HCT116 (cell line): ENCODE measurements at regions not wholly inside any gene's neighbourhood (a gene's known extent, or its start where the extent isn't known, plus 50 kb on each side); places are given as distances from the start of the nearest gene placed in this dataset.

Source experiments
- ATAC-seq: fragments of 200-7000 bp; cut with Tn5 transposase; 2 replicates; pipeline ENCODE4 v1.9.1; 2020; ENCODE audit warnings: mild to moderate bottlenecking, moderate library complexity
- BruUV-seq: library from RNA; stranded (reverse); fragments of 400-500 nt; replicated peaks from 2 replicates; lab custom pipeline; 2021; lab: Mats Ljungman, UMichigan
- CTCF ChIA-PET: fragments of 300-600 bp; sonication (Branson Sonifier 250); formaldehyde crosslinking; loops from one replicate; lab custom pipeline; 2021; ENCODE audit warnings: antibody characterized with exemption; lab: Charles Lee
- POLR2A ChIA-PET: fragments of 300-600, 350-600 bp; sonication (Branson Sonifier 250); formaldehyde crosslinking; loops from one replicate; lab custom pipeline; 2021; ENCODE audit warnings: antibody characterized with exemption; lab: Charles Lee
- RAD21 ChIA-PET, 2 experiments: fragments of 300-600 bp; sonication (Branson Sonifier 250); formaldehyde crosslinking; loops; one replicate each; lab custom pipeline; 2023; ENCODE audit warnings: low total read pairs in 2 of 2; ENCODE audit not compliant: uncharacterized antibody in 2 of 2, unreplicated experiment in 2 of 2, low non-redundant PET in 1 of 2; lab: Charles Lee
- DNase-seq: peaks from one replicate; pipeline ENCODE4 v3.0.0-alpha.2; 2010; ENCODE audit warnings: low read depth, low spot score
- H2AFZ ChIP-seq: fragments of 200-600 bp; shearing (Covaris generic), sonication (generic); 2 replicates; pipeline ENCODE4 v1.6.1; 2017; ENCODE audit warnings: low read depth, mixed run types, mixed read lengths, antibody characterized with exemption, low read length; ENCODE audit not compliant: poor library complexity, severe bottlenecking
- H3K27ac ChIP-seq: 2 replicates; pipeline ENCODE4 v1.5.1; 2012; ENCODE audit warnings: low read depth, low read length
- H3K27me3 ChIP-seq: fragments of 200-600 bp; sonication (generic); 2 replicates; pipeline ENCODE4 v1.6.1; 2016; ENCODE audit warnings: mixed run types, low read length, mixed read lengths; ENCODE audit not compliant: insufficient read depth
- H3K36me3 ChIP-seq, 2 experiments: fragments of 200-500 bp in 1 of 2; fragments of 200-600 bp in 1 of 2; sonication (Bioruptor generic) in 1 of 2; sonication (generic) in 1 of 2; 2 replicates each; pipeline versions ENCODE4 v1.5.1 to v1.6.1; 2014 to 2016; ENCODE audit warnings: low read length in 2 of 2, inconsistent platforms in 1 of 2, mixed read lengths in 1 of 2, mixed run types in 1 of 2; ENCODE audit not compliant: insufficient read depth in 2 of 2, control insufficient read depth in 1 of 2
- H3K4me1 ChIP-seq, 2 experiments: fragments of 200-600 bp in 1 of 2; sonication (generic) in 1 of 2; 2 replicates each; pipeline versions ENCODE4 v1.5.1 to v1.6.1; 2012 to 2017; ENCODE audit warnings: low read length in 2 of 2, inconsistent platforms in 1 of 2, mild to moderate bottlenecking in 1 of 2, mixed read lengths in 1 of 2, mixed run types in 1 of 2, moderate library complexity in 1 of 2; ENCODE audit not compliant: insufficient read depth in 2 of 2, control insufficient read depth in 1 of 2
- H3K4me2 ChIP-seq: fragments of 200-600 bp; sonication (generic); 2 replicates; pipeline ENCODE4 v1.6.1; 2017; ENCODE audit warnings: mixed run types, low read length, mixed read lengths
- H3K4me3 ChIP-seq, 2 experiments: fragments of 200-600 bp in 1 of 2; sonication (generic) in 1 of 2; replicated peaks in 1 of 2; 2 replicates each; pipeline ENCODE4 v1.5.1; 2011 to 2016; ENCODE audit warnings: low read length in 2 of 2, control low read depth in 1 of 2, low read depth in 1 of 2, mild to moderate bottlenecking in 1 of 2, mixed read lengths in 1 of 2, mixed run types in 1 of 2
- H3K79me2 ChIP-seq: fragments of 200-600 bp; sonication (generic); 2 replicates; pipeline ENCODE4 v1.6.1; 2017; ENCODE audit warnings: mild to moderate bottlenecking, mixed run types, low read length, moderate library complexity, mixed read lengths; ENCODE audit not compliant: insufficient read depth
- H3K9ac ChIP-seq: fragments of 200-600 bp; sonication (generic); 2 replicates; pipeline ENCODE4 v1.6.1; 2016; ENCODE audit warnings: low read length, mixed read lengths
- H3K9me2 ChIP-seq: fragments of 200-600 bp; sonication (generic), shearing (Covaris generic); 2 replicates; pipeline ENCODE4 v1.6.1; 2017; ENCODE audit warnings: mixed run types, mild to moderate bottlenecking, moderate library complexity; ENCODE audit not compliant: insufficient read depth
- H3K9me3 ChIP-seq, 2 experiments: fragments of 200-500 bp in 1 of 2; fragments of 200-600 bp in 1 of 2; sonication (Bioruptor generic) in 1 of 2; sonication (generic) in 1 of 2; 2 replicates each; pipeline ENCODE4 v1.6.1; 2014 to 2017; ENCODE audit warnings: low read length in 2 of 2, mixed read lengths in 2 of 2, inconsistent platforms in 1 of 2, low read depth in 1 of 2, mild to moderate bottlenecking in 1 of 2, mixed run types in 1 of 2, moderate library complexity in 1 of 2; ENCODE audit not compliant: control insufficient read depth in 1 of 2, insufficient read depth in 1 of 2
- H4K20me1 ChIP-seq: fragments of 200-600 bp; sonication (generic), shearing (Covaris generic); 2 replicates; pipeline ENCODE4 v1.6.1; 2017; ENCODE audit warnings: mixed run types, mild to moderate bottlenecking, moderate library complexity; ENCODE audit not compliant: insufficient read depth
- CEBPB ChIP-seq: IDR thresholded peaks from 2 replicates; pipeline ENCODE4 v1.6.1; 2012; ENCODE audit warnings: low read depth
- ELF1 ChIP-seq: IDR thresholded peaks from 2 replicates; pipeline ENCODE4 v1.6.1; 2012; ENCODE audit warnings: low read depth, borderline replicate concordance
- EZH2 ChIP-seq: fragments of 200-600 bp; sonication (generic); IDR thresholded peaks from 2 replicates; pipeline ENCODE4 v1.6.1; 2017; ENCODE audit warnings: antibody characterized with exemption, mixed run types
- EZH2phosphoT487 ChIP-seq: fragments of 200-600 bp; IDR thresholded peaks from 2 replicates; pipeline ENCODE4 v1.6.1; 2018; ENCODE audit warnings: antibody characterized with exemption, borderline replicate concordance
- JUND ChIP-seq: IDR thresholded peaks from 2 replicates; pipeline ENCODE4 v1.6.1; 2012
- RAD21 ChIP-seq: IDR thresholded peaks from 2 replicates; pipeline ENCODE4 v1.6.1; 2012; ENCODE audit warnings: low read depth, mild to moderate bottlenecking
- YY1 ChIP-seq: IDR thresholded peaks from 2 replicates; pipeline ENCODE4 v1.6.1; 2011; ENCODE audit warnings: low read length, low read depth, moderate library complexity, mild to moderate bottlenecking; ENCODE audit not compliant: insufficient replicate concordance; ENCODE audit errors: extremely low read depth
- ZFX ChIP-seq: fragments of 450-650 bp; IDR thresholded peaks from 2 replicates; pipeline ENCODE4 v1.6.1; 2017
- intact Hi-C: fragments of 100-400 bp; cut with micrococcal nuclease; formaldehyde crosslinking; loops from 2 replicates; pipeline ENCODE4 v1.10.0; 2022

GRCh38 chr22:26996154-26996553, 338.8 kb downstream of the MIAT start:
- H3K9me2 ChIP-seq = no peaks in the 10 kb centered on the region
- H3K4me2 ChIP-seq = no peak overlapping the region
- CTCF ChIA-PET = no interaction called here
- H2AFZ ChIP-seq = no peak overlapping the region
- peaks cover 75% of the 10 kb centered on the region for H3K27me3 ChIP-seq
- H3K9ac ChIP-seq = no peak overlapping the region
- no peaks in the 10 kb centered on the region for H3K36me3 ChIP-seq
- BruUV-seq = no TSS peak
- H3K4me1 ChIP-seq = no peaks in the 10 kb centered on the region
- H3K27ac ChIP-seq = no peak overlapping the region
- RAD21 ChIA-PET = no interaction called here
- no peaks in the 10 kb centered on the region for H4K20me1 ChIP-seq
- intact Hi-C loops = no loop called here
- TF ChIP-seq YY1 = no peak
- no peak for TF ChIP-seq EZH2phosphoT487
- no peak for TF ChIP-seq JUND
- ATAC-seq (no peak), DNase-seq (no peak)
- H3K4me3 ChIP-seq = no peak overlapping the region
- no peaks in the 10 kb centered on the region for H3K79me2 ChIP-seq
- POLR2A ChIA-PET = no interaction called here
- H3K9me3 ChIP-seq = no peaks in the 10 kb centered on the region

- no peaks in the 10 kb centered on the region for H3K4me1 ChIP-seq
- H3K79me2 ChIP-seq = no peaks in the 10 kb centered on the region
- ATAC-seq = no peak
- peaks cover 63% of the 10 kb centered on the region for H3K27me3 ChIP-seq
- no peak overlapping the region for H3K27ac ChIP-seq
- H3K4me3 ChIP-seq = no peak overlapping the region
- no peaks in the 10 kb centered on the region for H3K9me3 ChIP-seq
- CTCF ChIA-PET = no interaction called here
- intact Hi-C loops = no loop called here
- no peak overlapping the region for H3K9ac ChIP-seq
- no peak for DNase-seq
- POLR2A ChIA-PET = no interaction called here
- BruUV-seq = no TSS peak
- no peak overlapping the region for H2AFZ ChIP-seq
- no peaks in the 10 kb centered on the region for H3K36me3 ChIP-seq
- TF ChIP-seq ELF1 = no peak
- TF ChIP-seq ZFX = no peak
- TF ChIP-seq CEBPB = no peak
- TF ChIP-seq EZH2 = no peak
- no peak for TF ChIP-seq RAD21
- TF ChIP-seq EZH2phosphoT487 = no peak
- TF ChIP-seq YY1 = no peak
- no peak overlapping the region for H3K4me2 ChIP-seq
- no peaks in the 10 kb centered on the region for H3K9me2 ChIP-seq
- H4K20me1 ChIP-seq = no peaks in the 10 kb centered on the region
- RAD21 ChIA-PET = no interaction called here
Observed at GRCh38 chr22:26998129-26998528, 340.7 kb downstream of the MIAT start.
